Neuronal stem cell (in vitro differentiated cells): ENCODE measurements at regions not wholly inside any gene's neighbourhood (a gene's known extent, or its start where the extent isn't known, plus 50 kb on each side); places are given as distances from the start of the nearest gene placed in this dataset.

Source experiments
- DNase-seq: peaks from one replicate; pipeline ENCODE4 v3.0.0-alpha.2; 2013; ENCODE audit warnings: low spot score
- H2AFZ ChIP-seq: one replicate; pipeline ENCODE4 v1.6.1; 2013; ENCODE audit warnings: mild to moderate bottlenecking, low read length, inconsistent platforms
- H2AK5ac ChIP-seq: 2 replicates; pipeline ENCODE4 v1.6.1; 2013; ENCODE audit warnings: low read depth, mild to moderate bottlenecking, inconsistent platforms, low read length, moderate library complexity, mixed read lengths
- H2BK120ac ChIP-seq: 2 replicates; pipeline ENCODE4 v1.6.1; 2013; ENCODE audit warnings: low read depth, mild to moderate bottlenecking, inconsistent platforms, low read length, moderate library complexity, mixed read lengths
- H2BK12ac ChIP-seq: one replicate; pipeline ENCODE4 v1.6.1; 2013; ENCODE audit warnings: low read length, inconsistent platforms
- H2BK15ac ChIP-seq: 2 replicates; pipeline ENCODE4 v1.6.1; 2013; ENCODE audit warnings: mild to moderate bottlenecking, low read length, inconsistent platforms, mixed read lengths
- H2BK5ac ChIP-seq: one replicate; pipeline ENCODE4 v1.6.1; 2013; ENCODE audit warnings: inconsistent platforms, mild to moderate bottlenecking, low read length, moderate library complexity
- H3K14ac ChIP-seq: one replicate; pipeline ENCODE4 v1.6.1; 2013; ENCODE audit warnings: low read length, inconsistent platforms
- H3K18ac ChIP-seq: 2 replicates; pipeline ENCODE4 v1.6.1; 2013; ENCODE audit warnings: low read length, inconsistent platforms
- H3K23ac ChIP-seq: 2 replicates; pipeline ENCODE4 v1.6.1; 2013; ENCODE audit warnings: low read depth, mild to moderate bottlenecking, mixed read lengths, low read length, inconsistent platforms; ENCODE audit not compliant: poor library complexity
- H3K27ac ChIP-seq: replicated peaks from 3 replicates; pipeline ENCODE4 v1.5.1; 2013; ENCODE audit warnings: low read length, inconsistent platforms
- H3K27me3 ChIP-seq, 3 experiments: 2 replicates each; pipeline ENCODE4 v1.6.1; 2013; ENCODE audit warnings: low read length in 3 of 3, mild to moderate bottlenecking in 2 of 3, inconsistent platforms in 1 of 3, low read depth in 1 of 3, mixed read lengths in 1 of 3, moderate library complexity in 1 of 3; ENCODE audit not compliant: control insufficient read depth in 3 of 3, insufficient read depth in 3 of 3
- H3K36me3 ChIP-seq, 2 donors: replicated peaks in 1 of 2; 2 replicates each; pipeline ENCODE4 v1.6.1; 2013; ENCODE audit warnings: low read length in 2 of 2; ENCODE audit not compliant: control insufficient read depth in 2 of 2, insufficient read depth in 2 of 2
- H3K4ac ChIP-seq: 2 replicates; pipeline ENCODE4 v1.6.1; 2013; ENCODE audit warnings: inconsistent platforms, mild to moderate bottlenecking, low read length, moderate library complexity
- H3K4me1 ChIP-seq, 2 donors: 1 replicate in 1 of 2; 2 replicates in 1 of 2; pipeline ENCODE4 v1.6.1; 2013; ENCODE audit warnings: low read length in 2 of 2, low read depth in 1 of 2; ENCODE audit not compliant: control insufficient read depth in 2 of 2, insufficient read depth in 1 of 2
- H3K4me2 ChIP-seq: one replicate; pipeline ENCODE4 v1.6.1; 2013; ENCODE audit warnings: mild to moderate bottlenecking, low read length, inconsistent platforms; ENCODE audit not compliant: insufficient read depth, poor library complexity, severe bottlenecking
- H3K4me3 ChIP-seq, 2 donors: 2 replicates each; pipeline ENCODE4 v1.5.1; 2013; ENCODE audit warnings: low read length in 2 of 2, mild to moderate bottlenecking in 2 of 2, inconsistent platforms in 1 of 2, moderate library complexity in 1 of 2
- H3K79me1 ChIP-seq: one replicate; pipeline ENCODE4 v1.6.1; 2013; ENCODE audit warnings: low read depth, mild to moderate bottlenecking, inconsistent platforms, low read length, moderate library complexity
- H3K9ac ChIP-seq: one replicate; pipeline ENCODE4 v1.6.1; 2013; ENCODE audit warnings: mild to moderate bottlenecking, low read depth, low read length, inconsistent platforms; ENCODE audit not compliant: poor library complexity
- H3K9me3 ChIP-seq, 2 donors: replicated peaks in 1 of 2; 2 replicates each; pipeline versions ENCODE3 to v1.6.1; 2013; ENCODE audit warnings: low read length in 2 of 2, mild to moderate bottlenecking in 2 of 2, inconsistent platforms in 1 of 2, low read depth in 1 of 2, mixed read lengths in 1 of 2, moderate library complexity in 1 of 2; ENCODE audit not compliant: control insufficient read depth in 2 of 2, insufficient read depth in 1 of 2
- H4K8ac ChIP-seq: one replicate; pipeline ENCODE4 v1.6.1; 2013; ENCODE audit warnings: low read depth, mild to moderate bottlenecking, inconsistent platforms, low read length, moderate library complexity
- H4K91ac ChIP-seq: one replicate; pipeline ENCODE4 v1.6.1; 2013; ENCODE audit warnings: low read length, low read depth, mild to moderate bottlenecking, inconsistent platforms; ENCODE audit not compliant: poor library complexity
- WGBS, 2 donors: extraction: QIAGEN DNeasy Blood & Tissue Kit; methylation state at CpG; one replicate each; pipeline ENCODE4 v1.1.7; 2013; ENCODE audit warnings: missing lambda C conversion rate in 2 of 2, mixed read lengths in 1 of 2; ENCODE audit not compliant: insufficient read length in 2 of 2, insufficient replicate concordance in 1 of 2; ENCODE audit errors: extremely low coverage in 2 of 2; 5-methylcytosine and 5-hydroxymethylcytosine counted together

DNA sequence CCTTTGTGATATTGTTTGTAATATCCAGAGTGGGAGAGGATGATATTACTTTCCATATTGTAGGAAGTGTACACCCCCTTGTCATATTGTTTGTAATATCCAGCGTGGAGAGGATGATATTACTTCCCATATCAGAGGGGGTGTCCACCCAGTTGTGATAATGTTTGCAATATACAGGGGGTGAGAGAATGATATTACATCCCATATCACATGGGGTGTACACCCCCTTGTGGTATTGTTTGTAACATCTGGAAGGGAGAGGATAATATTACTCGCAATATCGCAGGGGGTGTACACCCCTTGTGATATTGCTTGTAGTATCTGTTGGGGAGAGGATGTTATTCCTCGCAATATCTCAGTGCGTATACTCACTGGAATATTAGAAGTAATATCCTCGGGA lies 61.5 kb downstream of the PRSS23 start:
- Histone ChIP-seq H3K4me2 (no peak overlapping the region), H4K91ac (no peak overlapping the region), H3K9me3 (peaks cover 0 to 10% of the 10 kb centered on the region in 2 donors), H3K36me3 (peaks cover 2 to 45% of the 10 kb centered on the region in 2 donors), H3K4me1 (no peaks in the 10 kb centered on the region), H3K14ac (no peak overlapping the region), H2BK15ac (no peak overlapping the region), H2BK12ac (no peak overlapping the region), H3K18ac (no peak overlapping the region), H3K23ac (no peak overlapping the region), H3K9ac (no peak overlapping the region), H4K8ac (no peak overlapping the region), H3K27ac (no peak overlapping the region), H2AFZ (no peak overlapping the region), H3K27me3 (no peaks in the 10 kb centered on the region), H2BK5ac (no peak overlapping the region), H3K4me3 (no peak overlapping the region), H2BK120ac (no peak overlapping the region), H3K79me1 (no peaks in the 10 kb centered on the region), H3K4ac (no peak overlapping the region), H2AK5ac (no peak overlapping the region)
- no CpG with 5 or more reads among the region's 6 CpGs for WGBS, 2 donors
- no peak for DNase-seq

DNA sequence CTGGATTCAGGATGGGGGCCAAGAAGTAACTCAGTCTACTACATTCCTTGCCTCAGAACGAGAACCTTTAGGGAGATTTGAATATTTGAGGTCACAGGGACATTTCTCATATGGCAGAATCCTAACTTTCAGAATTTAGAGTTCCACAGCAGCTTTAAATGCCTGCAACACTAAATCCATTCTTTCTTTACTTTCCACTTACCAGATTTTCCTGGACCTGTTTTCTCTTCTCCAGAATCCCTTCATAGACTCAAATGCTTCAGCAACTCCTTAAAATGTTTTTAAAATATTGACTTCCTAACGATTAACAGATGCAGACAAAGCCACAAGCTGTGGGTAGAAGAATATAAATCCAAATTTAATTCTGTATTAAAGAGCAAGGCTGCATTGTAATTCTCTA lies 63.1 kb downstream of the PRSS23 start:
- Histone ChIP-seq H4K8ac (no peak overlapping the region), H2AFZ (no peak overlapping the region), H2BK15ac (no peak overlapping the region), H3K4me1 (no peaks in the 10 kb centered on the region), H3K9me3 (peaks cover 0 to 10% of the 10 kb centered on the region in 2 donors), H4K91ac (no peak overlapping the region), H2BK5ac (no peak overlapping the region), H3K36me3 (peaks cover 2 to 40% of the 10 kb centered on the region in 2 donors), H3K79me1 (no peaks in the 10 kb centered on the region), H3K18ac (no peak overlapping the region), H3K23ac (no peak overlapping the region), H2AK5ac (no peak overlapping the region), H3K4me2 (no peak overlapping the region), H3K4ac (no peak overlapping the region), H3K14ac (no peak overlapping the region), H2BK120ac (no peak overlapping the region), H2BK12ac (no peak overlapping the region), H3K27ac (no peak overlapping the region), H3K27me3 (no peaks in the 10 kb centered on the region), H3K4me3 (no peak overlapping the region), H3K9ac (no peak overlapping the region)
- DNase-seq = no peak
- WGBS, 2 donors = no CpG with 5 or more reads among the region's 2 CpGs

- no peak overlapping the region for H3K4me2 ChIP-seq
- no peak overlapping the region for H3K4me3 ChIP-seq
- no peaks in the 10 kb centered on the region for H3K79me1 ChIP-seq
- H4K91ac ChIP-seq = no peak overlapping the region
- no peak overlapping the region for H2AFZ ChIP-seq
- H3K18ac ChIP-seq = no peak overlapping the region
- H2BK5ac ChIP-seq = no peak overlapping the region
- H4K8ac ChIP-seq = no peak overlapping the region
- H3K9ac ChIP-seq = no peak overlapping the region
- H3K23ac ChIP-seq = no peak overlapping the region
- peaks cover 2 to 49% of the 10 kb centered on the region in 2 donors for H3K36me3 ChIP-seq
- DNase-seq = no peak
- no peak overlapping the region for H3K27ac ChIP-seq
- H3K14ac ChIP-seq = no peak overlapping the region
- no peak overlapping the region for H2BK15ac ChIP-seq
- no peak overlapping the region for H2AK5ac ChIP-seq
- H2BK120ac ChIP-seq = no peak overlapping the region
- no peaks in the 10 kb centered on the region for H3K27me3 ChIP-seq
- no peak overlapping the region for H2BK12ac ChIP-seq
- peaks cover 0 to 8% of the 10 kb centered on the region in 2 donors for H3K9me3 ChIP-seq
- H3K4ac ChIP-seq = no peak overlapping the region
- H3K4me1 ChIP-seq = peaks cover 0 to 4% of the 10 kb centered on the region in 2 donors
- WGBS, 2 donors = no CpG with 5 or more reads among the region's 1 CpG
These were observed 65.1 kb downstream of the PRSS23 start for GRCh38 chr11:86865436-86865835.

DNA sequence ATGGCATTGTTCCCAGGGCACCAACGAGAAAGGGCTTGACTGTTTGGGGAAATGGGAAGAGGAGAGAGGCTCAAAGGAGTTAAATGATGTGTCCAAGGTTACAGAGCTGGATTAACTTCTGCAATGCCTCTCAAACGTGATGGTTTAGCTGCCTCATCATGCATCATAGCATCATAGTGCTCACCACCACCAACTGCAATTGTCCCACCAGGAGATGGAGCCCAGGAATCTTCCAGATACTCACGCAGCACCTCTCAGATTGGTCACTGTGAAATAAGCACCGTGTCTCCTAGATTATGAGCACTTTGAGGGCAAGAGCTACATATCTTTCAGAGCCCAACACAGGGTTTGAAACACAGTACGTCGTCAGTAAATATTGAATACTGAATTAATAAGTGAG lies 69.2 kb downstream of the PRSS23 start:
- Histone ChIP-seq H4K91ac (no peak overlapping the region), H2BK15ac (no peak overlapping the region), H4K8ac (no peak overlapping the region), H3K36me3 (peaks cover 2 to 36% of the 10 kb centered on the region in 2 donors), H3K4ac (no peak overlapping the region), H2AFZ (no peak overlapping the region), H3K79me1 (no peaks in the 10 kb centered on the region), H2BK12ac (no peak overlapping the region), H3K4me3 (no peak overlapping the region), H3K18ac (no peak overlapping the region), H3K27ac (no peak overlapping the region), H3K23ac (no peak overlapping the region), H2BK5ac (no peak overlapping the region), H3K9ac (no peak overlapping the region), H2BK120ac (no peak overlapping the region), H3K4me1 (peaks cover 0 to 4% of the 10 kb centered on the region in 2 donors), H3K4me2 (no peak overlapping the region), H3K9me3 (peaks cover 0 to 3% of the 10 kb centered on the region in 2 donors), H3K27me3 (no peaks in the 10 kb centered on the region), H2AK5ac (no peak overlapping the region), H3K14ac (no peak overlapping the region)
- no peak for DNase-seq
- no CpG with 5 or more reads among the region's 6 CpGs for WGBS, 2 donors
